HCT116 (cell line): ENCODE measurements at regions not wholly inside any gene's neighbourhood (a gene's known extent, or its start where the extent isn't known, plus 50 kb on each side); places are given as distances from the start of the nearest gene placed in this dataset.

Source experiments
- ATAC-seq: fragments of 200-7000 bp; cut with Tn5 transposase; 2 replicates; pipeline ENCODE4 v1.9.1; 2020; ENCODE audit warnings: mild to moderate bottlenecking, moderate library complexity
- BruUV-seq: library from RNA; stranded (reverse); fragments of 400-500 nt; replicated peaks from 2 replicates; lab custom pipeline; 2021; lab: Mats Ljungman, UMichigan
- CTCF ChIA-PET: fragments of 300-600 bp; sonication (Branson Sonifier 250); formaldehyde crosslinking; loops from one replicate; lab custom pipeline; 2021; ENCODE audit warnings: antibody characterized with exemption; lab: Charles Lee
- POLR2A ChIA-PET: fragments of 300-600, 350-600 bp; sonication (Branson Sonifier 250); formaldehyde crosslinking; loops from one replicate; lab custom pipeline; 2021; ENCODE audit warnings: antibody characterized with exemption; lab: Charles Lee
- RAD21 ChIA-PET, 2 experiments: fragments of 300-600 bp; sonication (Branson Sonifier 250); formaldehyde crosslinking; loops; one replicate each; lab custom pipeline; 2023; ENCODE audit warnings: low total read pairs in 2 of 2; ENCODE audit not compliant: uncharacterized antibody in 2 of 2, unreplicated experiment in 2 of 2, low non-redundant PET in 1 of 2; lab: Charles Lee
- DNase-seq: peaks from one replicate; pipeline ENCODE4 v3.0.0-alpha.2; 2010; ENCODE audit warnings: low read depth, low spot score
- H2AFZ ChIP-seq: fragments of 200-600 bp; shearing (Covaris generic), sonication (generic); 2 replicates; pipeline ENCODE4 v1.6.1; 2017; ENCODE audit warnings: low read depth, mixed run types, mixed read lengths, antibody characterized with exemption, low read length; ENCODE audit not compliant: poor library complexity, severe bottlenecking
- H3K27ac ChIP-seq: 2 replicates; pipeline ENCODE4 v1.5.1; 2012; ENCODE audit warnings: low read depth, low read length
- H3K27me3 ChIP-seq: fragments of 200-600 bp; sonication (generic); 2 replicates; pipeline ENCODE4 v1.6.1; 2016; ENCODE audit warnings: mixed run types, low read length, mixed read lengths; ENCODE audit not compliant: insufficient read depth
- H3K36me3 ChIP-seq, 2 experiments: fragments of 200-500 bp in 1 of 2; fragments of 200-600 bp in 1 of 2; sonication (Bioruptor generic) in 1 of 2; sonication (generic) in 1 of 2; 2 replicates each; pipeline versions ENCODE4 v1.5.1 to v1.6.1; 2014 to 2016; ENCODE audit warnings: low read length in 2 of 2, inconsistent platforms in 1 of 2, mixed read lengths in 1 of 2, mixed run types in 1 of 2; ENCODE audit not compliant: insufficient read depth in 2 of 2, control insufficient read depth in 1 of 2
- H3K4me1 ChIP-seq, 2 experiments: fragments of 200-600 bp in 1 of 2; sonication (generic) in 1 of 2; 2 replicates each; pipeline versions ENCODE4 v1.5.1 to v1.6.1; 2012 to 2017; ENCODE audit warnings: low read length in 2 of 2, inconsistent platforms in 1 of 2, mild to moderate bottlenecking in 1 of 2, mixed read lengths in 1 of 2, mixed run types in 1 of 2, moderate library complexity in 1 of 2; ENCODE audit not compliant: insufficient read depth in 2 of 2, control insufficient read depth in 1 of 2
- H3K4me2 ChIP-seq: fragments of 200-600 bp; sonication (generic); 2 replicates; pipeline ENCODE4 v1.6.1; 2017; ENCODE audit warnings: mixed run types, low read length, mixed read lengths
- H3K4me3 ChIP-seq, 2 experiments: fragments of 200-600 bp in 1 of 2; sonication (generic) in 1 of 2; replicated peaks in 1 of 2; 2 replicates each; pipeline ENCODE4 v1.5.1; 2011 to 2016; ENCODE audit warnings: low read length in 2 of 2, control low read depth in 1 of 2, low read depth in 1 of 2, mild to moderate bottlenecking in 1 of 2, mixed read lengths in 1 of 2, mixed run types in 1 of 2
- H3K79me2 ChIP-seq: fragments of 200-600 bp; sonication (generic); 2 replicates; pipeline ENCODE4 v1.6.1; 2017; ENCODE audit warnings: mild to moderate bottlenecking, mixed run types, low read length, moderate library complexity, mixed read lengths; ENCODE audit not compliant: insufficient read depth
- H3K9ac ChIP-seq: fragments of 200-600 bp; sonication (generic); 2 replicates; pipeline ENCODE4 v1.6.1; 2016; ENCODE audit warnings: low read length, mixed read lengths
- H3K9me2 ChIP-seq: fragments of 200-600 bp; sonication (generic), shearing (Covaris generic); 2 replicates; pipeline ENCODE4 v1.6.1; 2017; ENCODE audit warnings: mixed run types, mild to moderate bottlenecking, moderate library complexity; ENCODE audit not compliant: insufficient read depth
- H3K9me3 ChIP-seq, 2 experiments: fragments of 200-500 bp in 1 of 2; fragments of 200-600 bp in 1 of 2; sonication (Bioruptor generic) in 1 of 2; sonication (generic) in 1 of 2; 2 replicates each; pipeline ENCODE4 v1.6.1; 2014 to 2017; ENCODE audit warnings: low read length in 2 of 2, mixed read lengths in 2 of 2, inconsistent platforms in 1 of 2, low read depth in 1 of 2, mild to moderate bottlenecking in 1 of 2, mixed run types in 1 of 2, moderate library complexity in 1 of 2; ENCODE audit not compliant: control insufficient read depth in 1 of 2, insufficient read depth in 1 of 2
- H4K20me1 ChIP-seq: fragments of 200-600 bp; sonication (generic), shearing (Covaris generic); 2 replicates; pipeline ENCODE4 v1.6.1; 2017; ENCODE audit warnings: mixed run types, mild to moderate bottlenecking, moderate library complexity; ENCODE audit not compliant: insufficient read depth
- ATF3 ChIP-seq: IDR thresholded peaks from 2 replicates; pipeline ENCODE4 v1.6.1; 2012
- CTCF ChIP-seq, 3 experiments: fragments of 200-600 bp in 1 of 3; sonication (generic) in 1 of 3; IDR thresholded peaks in 2 of 3; conservative IDR thresholded peaks in 1 of 3; 2 replicates each; pipeline ENCODE4 v1.5.1; 2012 to 2017; ENCODE audit warnings: low read depth in 2 of 3, low read length in 2 of 3, antibody characterized with exemption in 1 of 3, borderline replicate concordance in 1 of 3, control low read depth in 1 of 3, mild to moderate bottlenecking in 1 of 3, mixed read lengths in 1 of 3, mixed run types in 1 of 3, moderate library complexity in 1 of 3; ENCODE audit not compliant: insufficient read depth in 1 of 3
- ELF1 ChIP-seq: IDR thresholded peaks from 2 replicates; pipeline ENCODE4 v1.6.1; 2012; ENCODE audit warnings: low read depth, borderline replicate concordance
- EZH2phosphoT487 ChIP-seq: fragments of 200-600 bp; IDR thresholded peaks from 2 replicates; pipeline ENCODE4 v1.6.1; 2018; ENCODE audit warnings: antibody characterized with exemption, borderline replicate concordance
- FOSL1 ChIP-seq: IDR thresholded peaks from 2 replicates; pipeline ENCODE4 v1.6.1; 2012; ENCODE audit warnings: low read depth
- MAX ChIP-seq: IDR thresholded peaks from 2 replicates; pipeline ENCODE4 v1.6.1; 2012
- POLR2A ChIP-seq: IDR thresholded peaks from 2 replicates; pipeline ENCODE4 v1.7.0; 2011; ENCODE audit warnings: borderline replicate concordance; ENCODE audit not compliant: insufficient read depth, insufficient read length; ENCODE audit errors: extremely low read depth
- REST ChIP-seq: IDR thresholded peaks from 2 replicates; pipeline ENCODE4 v1.6.1; 2012; ENCODE audit warnings: low read depth
- TCF7L2 ChIP-seq: IDR thresholded peaks from 2 replicates; pipeline ENCODE4 v1.7.0; 2011; ENCODE audit warnings: borderline replicate concordance, inconsistent platforms; ENCODE audit not compliant: insufficient read depth, insufficient read length; ENCODE audit errors: extremely low read depth
- ZBTB33 ChIP-seq: IDR thresholded peaks from 2 replicates; pipeline ENCODE4 v1.6.1; 2011; ENCODE audit warnings: mild to moderate bottlenecking, low read length, moderate library complexity; ENCODE audit not compliant: insufficient replicate concordance; ENCODE audit errors: extremely low read depth
- intact Hi-C: fragments of 100-400 bp; cut with micrococcal nuclease; formaldehyde crosslinking; loops from 2 replicates; pipeline ENCODE4 v1.10.0; 2022

- ATAC-seq, result no peak
- ChIA-PET RAD21 (no interaction called here), CTCF (no interaction called here), POLR2A (no interaction called here)
- no peak for TF ChIP-seq ELF1
- no peak for TF ChIP-seq MAX
- no peak for TF ChIP-seq FOSL1
- TF ChIP-seq TCF7L2, result no peak
- TF ChIP-seq REST, result no peak
- H3K36me3 ChIP-seq, result no peaks in the 10 kb centered on the region
- no peak overlapping the region for H2AFZ ChIP-seq
- no peak overlapping the region for H3K4me3 ChIP-seq
- H3K4me1 ChIP-seq, result no peaks in the 10 kb centered on the region
- no peak overlapping the region for H3K4me2 ChIP-seq
- no peaks in the 10 kb centered on the region for H3K9me2 ChIP-seq
- intact Hi-C loops, result no loop called here
- no peak overlapping the region for H3K27ac ChIP-seq
- BruUV-seq, result no TSS peak
- no peaks in the 10 kb centered on the region for H4K20me1 ChIP-seq
- DNase-seq, result no peak
- no peak overlapping the region for H3K9ac ChIP-seq
- no peaks in the 10 kb centered on the region for H3K9me3 ChIP-seq
- H3K79me2 ChIP-seq, result no peaks in the 10 kb centered on the region
- no peaks in the 10 kb centered on the region for H3K27me3 ChIP-seq
Measured at GRCh38 chr5:44932922-44933585, 124.3 kb downstream of the MRPS30 start.

GRCh38 chr5:44933686-44934085 lies 124.9 kb downstream of the MRPS30 start:
- ATAC-seq (no peak), DNase-seq (no peak)
- no TSS peak for BruUV-seq
- Histone ChIP-seq H3K9me3 (no peaks in the 10 kb centered on the region), H3K4me3 (no peak overlapping the region), H3K4me1 (no peaks in the 10 kb centered on the region), H3K27ac (no peak overlapping the region), H3K9me2 (no peaks in the 10 kb centered on the region), H3K9ac (no peak overlapping the region), H3K79me2 (no peaks in the 10 kb centered on the region), H3K27me3 (no peaks in the 10 kb centered on the region), H2AFZ (no peak overlapping the region), H3K4me2 (no peak overlapping the region), H4K20me1 (no peaks in the 10 kb centered on the region), H3K36me3 (no peaks in the 10 kb centered on the region)
- CTCF ChIA-PET, result no interaction called here
- RAD21 ChIA-PET, result no interaction called here
- intact Hi-C loops, result no loop called here
- POLR2A ChIA-PET, result no interaction called here
- TF ChIP-seq ATF3 (no peak), CTCF (IDR thresholded peaks at IDR 0.05 in 2 of 3, conservative IDR thresholded peaks at IDR 0.05 in 1 of 3; ENCODE audit: borderline replicate concordance in 1 of 3, insufficient read depth in 1 of 3, low read depth in 2 of 3, low read length in 2 of 3) (no peak), ELF1 (no peak), MAX (no peak), EZH2phosphoT487 (no peak), POLR2A (no peak), ZBTB33 (no peak)
